Ishikawa (cell line): ENCODE measurements at regions not wholly inside any gene's neighbourhood (a gene's known extent, or its start where the extent isn't known, plus 50 kb on each side); places are given as distances from the start of the nearest gene placed in this dataset.

Source experiments
- CREB1 ChIP-seq: IDR thresholded peaks from 2 replicates; pipeline ENCODE4 v1.6.1; 2012; ENCODE audit warnings: low read depth
- EGR1 ChIP-seq: IDR thresholded peaks from 2 replicates; pipeline ENCODE4 v1.6.1; 2012
- TAF1 ChIP-seq: IDR thresholded peaks from 2 replicates; pipeline ENCODE4 v1.6.1; 2012; ENCODE audit warnings: low read depth, mild to moderate bottlenecking
- YY1 ChIP-seq: IDR thresholded peaks from 2 replicates; pipeline ENCODE4 v1.6.1; 2012; ENCODE audit warnings: low read depth
- TF ChIP-seq, protein P1 (sequence below): IDR thresholded peaks from 2 replicates; pipeline ENCODE4 v1.6.1; 2012; ENCODE audit warnings: low read depth, mild to moderate bottlenecking

DNA sequence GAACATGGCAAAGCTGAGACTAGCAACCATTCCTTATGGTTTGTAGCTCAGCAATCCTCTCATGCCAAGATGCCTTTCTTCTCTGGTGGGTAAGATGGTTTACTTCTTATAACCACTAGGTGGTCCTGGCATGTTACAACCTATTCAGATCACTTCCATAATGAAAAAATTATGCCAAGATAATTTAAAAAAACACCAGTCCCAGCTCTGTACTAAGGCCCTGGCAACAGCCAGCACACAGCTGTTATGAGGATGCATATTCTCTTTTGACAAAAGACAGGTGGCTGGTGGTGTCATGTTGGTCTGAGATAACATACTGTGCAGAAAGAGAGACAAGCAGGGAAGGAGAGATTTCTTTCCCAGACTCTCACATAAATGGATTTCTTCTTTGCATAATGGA lies 65.7 kb upstream of the FRMD4B start:
- TF ChIP-seq EGR1: no peak
- TF ChIP-seq TAF1: no peak
- TF ChIP-seq, protein P1, sequence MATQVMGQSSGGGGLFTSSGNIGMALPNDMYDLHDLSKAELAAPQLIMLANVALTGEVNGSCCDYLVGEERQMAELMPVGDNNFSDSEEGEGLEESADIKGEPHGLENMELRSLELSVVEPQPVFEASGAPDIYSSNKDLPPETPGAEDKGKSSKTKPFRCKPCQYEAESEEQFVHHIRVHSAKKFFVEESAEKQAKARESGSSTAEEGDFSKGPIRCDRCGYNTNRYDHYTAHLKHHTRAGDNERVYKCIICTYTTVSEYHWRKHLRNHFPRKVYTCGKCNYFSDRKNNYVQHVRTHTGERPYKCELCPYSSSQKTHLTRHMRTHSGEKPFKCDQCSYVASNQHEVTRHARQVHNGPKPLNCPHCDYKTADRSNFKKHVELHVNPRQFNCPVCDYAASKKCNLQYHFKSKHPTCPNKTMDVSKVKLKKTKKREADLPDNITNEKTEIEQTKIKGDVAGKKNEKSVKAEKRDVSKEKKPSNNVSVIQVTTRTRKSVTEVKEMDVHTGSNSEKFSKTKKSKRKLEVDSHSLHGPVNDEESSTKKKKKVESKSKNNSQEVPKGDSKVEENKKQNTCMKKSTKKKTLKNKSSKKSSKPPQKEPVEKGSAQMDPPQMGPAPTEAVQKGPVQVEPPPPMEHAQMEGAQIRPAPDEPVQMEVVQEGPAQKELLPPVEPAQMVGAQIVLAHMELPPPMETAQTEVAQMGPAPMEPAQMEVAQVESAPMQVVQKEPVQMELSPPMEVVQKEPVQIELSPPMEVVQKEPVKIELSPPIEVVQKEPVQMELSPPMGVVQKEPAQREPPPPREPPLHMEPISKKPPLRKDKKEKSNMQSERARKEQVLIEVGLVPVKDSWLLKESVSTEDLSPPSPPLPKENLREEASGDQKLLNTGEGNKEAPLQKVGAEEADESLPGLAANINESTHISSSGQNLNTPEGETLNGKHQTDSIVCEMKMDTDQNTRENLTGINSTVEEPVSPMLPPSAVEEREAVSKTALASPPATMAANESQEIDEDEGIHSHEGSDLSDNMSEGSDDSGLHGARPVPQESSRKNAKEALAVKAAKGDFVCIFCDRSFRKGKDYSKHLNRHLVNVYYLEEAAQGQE: no peak
- no peak for TF ChIP-seq CREB1
- TF ChIP-seq YY1: no peak
